Mesenchymal stem cell (in vitro differentiated cells and primary cell): ENCODE measurements at regions not wholly inside any gene's neighbourhood (a gene's known extent, or its start where the extent isn't known, plus 50 kb on each side); places are given as distances from the start of the nearest gene placed in this dataset.

Experiments
- DNase-seq: peaks from one replicate; pipeline ENCODE4 v3.0.0-alpha.2; 2013
- H2AFZ ChIP-seq: one replicate; pipeline ENCODE4 v1.6.1; 2013; ENCODE audit warnings: low read depth, mild to moderate bottlenecking, control low read depth, inconsistent platforms, low read length, moderate library complexity
- H2AK5ac ChIP-seq: 2 replicates; pipeline ENCODE4 v1.6.1; 2013; ENCODE audit warnings: low read length, moderate library complexity, mild to moderate bottlenecking, inconsistent platforms; ENCODE audit not compliant: severe bottlenecking
- H2BK120ac ChIP-seq: one replicate; pipeline ENCODE4 v1.6.1; 2013; ENCODE audit warnings: low read depth, mild to moderate bottlenecking, inconsistent platforms, low read length, moderate library complexity
- H2BK12ac ChIP-seq, 2 experiments: one replicate each; pipeline ENCODE4 v1.6.1; 2013; ENCODE audit warnings: inconsistent platforms in 2 of 2, low read length in 2 of 2, mild to moderate bottlenecking in 2 of 2, moderate library complexity in 2 of 2, control low read depth in 1 of 2
- H2BK15ac ChIP-seq: one replicate; pipeline ENCODE4 v1.6.1; 2013; ENCODE audit warnings: mild to moderate bottlenecking, low read depth, inconsistent platforms; ENCODE audit not compliant: poor library complexity, severe bottlenecking
- H2BK5ac ChIP-seq: 2 replicates; pipeline ENCODE4 v1.6.1; 2013; ENCODE audit warnings: low read depth, mild to moderate bottlenecking, low read length, control low read depth, inconsistent platforms; ENCODE audit not compliant: poor library complexity, severe bottlenecking
- H3K14ac ChIP-seq, 2 experiments: one replicate each; pipeline ENCODE4 v1.6.1; 2013; ENCODE audit warnings: inconsistent platforms in 2 of 2, low read length in 2 of 2, control low read depth in 1 of 2, mild to moderate bottlenecking in 1 of 2, moderate library complexity in 1 of 2
- H3K18ac ChIP-seq, 2 experiments: one replicate each; pipeline ENCODE4 v1.6.1; 2013; ENCODE audit warnings: inconsistent platforms in 2 of 2, low read length in 2 of 2, control low read depth in 1 of 2, low read depth in 1 of 2, mild to moderate bottlenecking in 1 of 2
- H3K23ac ChIP-seq, 2 experiments: one replicate each; pipeline ENCODE4 v1.6.1; 2013; ENCODE audit warnings: inconsistent platforms in 2 of 2, low read length in 2 of 2, mild to moderate bottlenecking in 2 of 2, moderate library complexity in 2 of 2, control low read depth in 1 of 2
- H3K27ac ChIP-seq: 2 replicates; pipeline ENCODE4 v1.5.1; 2013; ENCODE audit warnings: mild to moderate bottlenecking, moderate library complexity, low read length, control low read depth, inconsistent platforms; ENCODE audit not compliant: poor library complexity, severe bottlenecking
- H3K27me3 ChIP-seq, 2 experiments: 2 replicates each; pipeline versions ENCODE4 v1.6.1 to v1.7.0; 2013; ENCODE audit warnings: low read length in 2 of 2, mild to moderate bottlenecking in 2 of 2, moderate library complexity in 2 of 2, control low read depth in 1 of 2, inconsistent platforms in 1 of 2; ENCODE audit not compliant: control insufficient read depth in 1 of 2, insufficient read depth in 1 of 2
- H3K36me3 ChIP-seq, 2 experiments: 2 replicates each; pipeline versions ENCODE4 v1.6.1 to v1.7.0; 2013; ENCODE audit warnings: low read length in 2 of 2, control low read depth in 1 of 2, inconsistent platforms in 1 of 2, low read depth in 1 of 2, mild to moderate bottlenecking in 1 of 2; ENCODE audit not compliant: insufficient read depth in 2 of 2, control insufficient read depth in 1 of 2
- H3K4ac ChIP-seq, 2 experiments: one replicate each; pipeline ENCODE4 v1.6.1; 2013; ENCODE audit warnings: inconsistent platforms in 2 of 2, low read length in 2 of 2, mild to moderate bottlenecking in 2 of 2, moderate library complexity in 2 of 2, control low read depth in 1 of 2, low read depth in 1 of 2
- H3K4me1 ChIP-seq: 2 replicates; pipeline ENCODE4 v1.6.1; 2013; ENCODE audit warnings: low read depth, low read length, control low read depth; ENCODE audit not compliant: control insufficient read depth, insufficient read depth
- H3K4me2 ChIP-seq: 2 replicates; pipeline ENCODE4 v1.6.1; 2013; ENCODE audit warnings: low read length, mild to moderate bottlenecking, inconsistent platforms; ENCODE audit not compliant: poor library complexity, severe bottlenecking
- H3K4me3 ChIP-seq, 2 experiments: 2 replicates each; pipeline versions ENCODE4 v1.5.1 to v1.7.0; 2013; ENCODE audit warnings: low read length in 2 of 2, mild to moderate bottlenecking in 2 of 2, control low read depth in 1 of 2, low read depth in 1 of 2; ENCODE audit not compliant: insufficient read depth in 1 of 2
- H3K79me1 ChIP-seq: replicated peaks from 2 replicates; pipeline ENCODE4 v1.6.1; 2013; ENCODE audit warnings: mild to moderate bottlenecking, control low read depth, low read length, inconsistent platforms; ENCODE audit not compliant: poor library complexity, severe bottlenecking
- H3K9ac ChIP-seq: 2 replicates; pipeline ENCODE4 v1.7.0; 2013; ENCODE audit warnings: mild to moderate bottlenecking, low read length, moderate library complexity
- H3K9me3 ChIP-seq: 2 replicates; pipeline ENCODE4 v1.7.0; 2013; ENCODE audit warnings: mild to moderate bottlenecking, low read length; ENCODE audit not compliant: control insufficient read depth
- H4K8ac ChIP-seq: one replicate; pipeline ENCODE4 v1.6.1; 2013; ENCODE audit warnings: inconsistent platforms, mild to moderate bottlenecking, low read length, moderate library complexity
- H4K91ac ChIP-seq: one replicate; pipeline ENCODE4 v1.6.1; 2013; ENCODE audit warnings: mild to moderate bottlenecking, low read length, inconsistent platforms
- WGBS: methylation state at CpG from one replicate; pipeline ENCODE4 v1.1.7; 2013; ENCODE audit warnings: mixed read lengths; 5-methylcytosine and 5-hydroxymethylcytosine counted together

GRCh38 chr6:2450546-2450945 is 205.1 kb upstream of the GMDS start:
- H3K9me3 ChIP-seq: no peaks in the 10 kb centered on the region
- no peak overlapping the region for H3K4me2 ChIP-seq
- H3K14ac ChIP-seq: no peak overlapping the region
- peaks cover 0 to 3% of the 10 kb centered on the region in 2 experiments for H3K27me3 ChIP-seq
- no peak overlapping the region for H2BK12ac ChIP-seq
- no peaks in the 10 kb centered on the region for H3K79me1 ChIP-seq
- H3K23ac ChIP-seq: no peak overlapping the region
- H3K4me1 ChIP-seq: peaks cover 5% of the 10 kb centered on the region
- no peak overlapping the region for H3K4me3 ChIP-seq
- H2BK5ac ChIP-seq: no peak overlapping the region
- no peak overlapping the region for H2BK15ac ChIP-seq
- no peak overlapping the region for H3K18ac ChIP-seq
- no peak overlapping the region for H3K9ac ChIP-seq
- no peaks in the 10 kb centered on the region for H3K36me3 ChIP-seq
- 98% methylated on average over 10 of the region's 12 CpGs for WGBS
- H2AK5ac ChIP-seq: no peak overlapping the region
- no peak overlapping the region for H3K4ac ChIP-seq
- no peak overlapping the region for H2BK120ac ChIP-seq
- no peak overlapping the region for H4K91ac ChIP-seq
- H3K27ac ChIP-seq: no peak overlapping the region
- no peak for DNase-seq
- H4K8ac ChIP-seq: no peak overlapping the region
- H2AFZ ChIP-seq: no peak overlapping the region

GRCh38 chr6:2449572-2449940 is 204.2 kb upstream of the GMDS start:
- Histone ChIP-seq H3K4me3 (no peak overlapping the region), H3K23ac (no peak overlapping the region), H3K79me1 (no peaks in the 10 kb centered on the region), H2AFZ (no peak overlapping the region), H3K4ac (no peak overlapping the region), H4K91ac (no peak overlapping the region), H3K27ac (no peak overlapping the region), H3K9ac (no peak overlapping the region), H3K9me3 (no peaks in the 10 kb centered on the region), H3K4me1 (peaks cover 5% of the 10 kb centered on the region), H3K4me2 (no peak overlapping the region), H3K36me3 (no peaks in the 10 kb centered on the region), H3K18ac (no peak overlapping the region), H2BK120ac (no peak overlapping the region), H2BK12ac (no peak overlapping the region), H2BK5ac (no peak overlapping the region), H4K8ac (no peak overlapping the region), H2BK15ac (no peak overlapping the region), H3K14ac (no peak overlapping the region), H2AK5ac (no peak overlapping the region), H3K27me3 (peaks cover 0 to 3% of the 10 kb centered on the region in 2 experiments)
- WGBS: 87% methylated on average over 2 of the region's 2 CpGs
- no peak for DNase-seq

GRCh38 chr6:2448826-2449571 is 203.6 kb upstream of the GMDS start:
- Histone ChIP-seq H2AK5ac (peak overlapping the region; percentile 50), H3K9ac (peak overlapping the region; percentile 65), H3K9me3 (no peaks in the 10 kb centered on the region), H3K27me3 (peaks cover 0 to 3% of the 10 kb centered on the region in 2 experiments), H2BK5ac (no peak overlapping the region), H2BK120ac (no peak overlapping the region), H4K8ac (no peak overlapping the region), H3K18ac (no peak overlapping the region), H2BK12ac (no peak overlapping the region), H3K4me1 (peaks cover 5% of the 10 kb centered on the region), H3K23ac (no peak overlapping the region), H3K4me3 (peak overlapping the region in 1 of 2 experiments; percentile 58), H3K4ac (no peak overlapping the region), H2BK15ac (no peak overlapping the region), H3K14ac (no peak overlapping the region), H2AFZ (no peak overlapping the region), H3K27ac (no peak overlapping the region), H3K79me1 (no peaks in the 10 kb centered on the region), H4K91ac (no peak overlapping the region), H3K36me3 (no peaks in the 10 kb centered on the region), H3K4me2 (peak overlapping the region; percentile 10)
- 28% methylated on average over 17 of the region's 22 CpGs for WGBS
- DNase-seq: peak; percentile 68

- H3K23ac ChIP-seq: no peak overlapping the region
- no peak overlapping the region for H2BK15ac ChIP-seq
- no peak overlapping the region for H3K9ac ChIP-seq
- H3K27ac ChIP-seq: no peak overlapping the region
- no peak overlapping the region for H3K4ac ChIP-seq
- H3K79me1 ChIP-seq: no peaks in the 10 kb centered on the region
- no peak overlapping the region for H2AK5ac ChIP-seq
- H3K18ac ChIP-seq: no peak overlapping the region
- no peaks in the 10 kb centered on the region for H3K9me3 ChIP-seq
- no peak overlapping the region for H3K14ac ChIP-seq
- no peak overlapping the region for H4K8ac ChIP-seq
- no peak overlapping the region for H2BK5ac ChIP-seq
- H2BK12ac ChIP-seq: no peak overlapping the region
- no peak overlapping the region for H4K91ac ChIP-seq
- no peak overlapping the region for H2BK120ac ChIP-seq
- H3K4me3 ChIP-seq: no peak overlapping the region
- H3K4me1 ChIP-seq: peaks cover 5% of the 10 kb centered on the region
- DNase-seq: no peak
- no peak overlapping the region for H3K4me2 ChIP-seq
- no peak overlapping the region for H2AFZ ChIP-seq
- H3K27me3 ChIP-seq: peaks cover 0 to 3% of the 10 kb centered on the region in 2 experiments
- no peaks in the 10 kb centered on the region for H3K36me3 ChIP-seq
- 53% methylated on average over 2 of the region's 3 CpGs for WGBS
These were observed 202.5 kb upstream of the GMDS start for GRCh38 chr6:2447931-2448330.
